ENCODE measurements at regions not wholly inside any gene's neighbourhood (a gene's known extent, or its start where the extent isn't known, plus 50 kb on each side); places are given as distances from the start of the nearest gene placed in this dataset.
"Not testable (repeated sequence)": the region's sequence is repeated elsewhere in the genome, so short reads cannot be mapped to it uniquely, and the experiment has no call there.

DNA sequence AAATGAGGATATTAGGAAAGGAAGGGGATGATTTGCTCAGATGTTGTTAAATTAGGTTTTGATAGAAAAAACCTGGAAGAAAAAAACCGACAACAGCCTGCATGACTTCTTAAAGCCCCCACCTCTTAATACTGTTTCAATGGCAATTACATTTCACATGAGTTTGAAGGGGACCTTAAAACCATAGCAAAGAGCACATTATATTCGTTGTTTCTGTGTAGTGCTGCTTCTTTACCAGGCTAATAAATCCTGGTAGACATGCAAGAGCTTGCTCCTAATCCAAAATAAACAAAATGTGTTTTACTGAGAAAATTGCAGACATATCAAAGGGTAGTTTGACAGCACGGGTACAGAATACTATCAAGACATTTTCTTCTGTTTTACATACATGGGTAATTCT lies 154.7 kb upstream of the NIPA1 start:
- H3K4me1 ChIP-seq (ENCODE audit: insufficient read depth, low read length); H3K27me3 Mint-ChIP-seq; CTCF ChIA-PET (ENCODE audit: partially characterized antibody); H3K9me3 ChIP-seq (ENCODE audit: control insufficient read depth in 1 of 2, low read length in 2 of 2); H3K4me3 Mint-ChIP-seq; H3K4me1 Mint-ChIP-seq; H3K9me3 Mint-ChIP-seq; DNase-seq; H3K27me3 ChIP-seq (ENCODE audit: insufficient read depth, low read length); H3K4me3 ChIP-seq (ENCODE audit: low read length in 2 of 2); H3K27ac ChIP-seq (ENCODE audit: low read depth, low read length); H3K27ac Mint-ChIP-seq; H3K36me3 Mint-ChIP-seq; POLR2A ChIA-PET (ENCODE audit: partially characterized antibody); H3K36me3 ChIP-seq (ENCODE audit: insufficient read depth, low read length); intact Hi-C loops (cut with micrococcal nuclease): not testable (repeated sequence)

DNA sequence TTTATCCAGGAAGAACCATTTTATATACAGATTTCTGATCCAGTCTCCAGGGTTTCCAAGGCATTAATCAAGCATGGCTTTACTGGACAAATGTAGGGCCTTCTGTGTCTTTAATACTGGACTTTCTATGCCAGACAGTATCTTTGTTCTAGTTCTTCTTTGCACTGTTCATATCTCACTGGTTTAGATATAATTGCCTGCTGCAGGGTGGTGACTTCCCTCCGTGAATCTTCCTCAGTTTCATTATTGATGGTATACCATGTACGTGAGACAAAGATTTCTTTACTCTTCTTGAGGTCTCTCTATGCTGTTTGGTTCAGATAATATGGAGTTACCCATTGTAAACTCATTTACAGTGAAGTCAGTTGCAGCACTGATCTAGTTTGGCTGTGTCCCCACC lies 146.5 kb upstream of the NIPA1 start:
- H3K27me3 Mint-ChIP-seq; DNase-seq; H3K4me3 ChIP-seq (ENCODE audit: low read length in 2 of 2); H3K4me1 ChIP-seq (ENCODE audit: insufficient read depth, low read length); H3K4me3 Mint-ChIP-seq; H3K9me3 ChIP-seq (ENCODE audit: control insufficient read depth in 1 of 2, low read length in 2 of 2); H3K36me3 Mint-ChIP-seq; CTCF ChIA-PET (ENCODE audit: partially characterized antibody); H3K27me3 ChIP-seq (ENCODE audit: insufficient read depth, low read length); H3K27ac Mint-ChIP-seq; H3K9me3 Mint-ChIP-seq; H3K36me3 ChIP-seq (ENCODE audit: insufficient read depth, low read length); intact Hi-C loops (cut with micrococcal nuclease); H3K4me1 Mint-ChIP-seq; H3K27ac ChIP-seq (ENCODE audit: low read depth, low read length); POLR2A ChIA-PET (ENCODE audit: partially characterized antibody): not testable (repeated sequence)

DNA sequence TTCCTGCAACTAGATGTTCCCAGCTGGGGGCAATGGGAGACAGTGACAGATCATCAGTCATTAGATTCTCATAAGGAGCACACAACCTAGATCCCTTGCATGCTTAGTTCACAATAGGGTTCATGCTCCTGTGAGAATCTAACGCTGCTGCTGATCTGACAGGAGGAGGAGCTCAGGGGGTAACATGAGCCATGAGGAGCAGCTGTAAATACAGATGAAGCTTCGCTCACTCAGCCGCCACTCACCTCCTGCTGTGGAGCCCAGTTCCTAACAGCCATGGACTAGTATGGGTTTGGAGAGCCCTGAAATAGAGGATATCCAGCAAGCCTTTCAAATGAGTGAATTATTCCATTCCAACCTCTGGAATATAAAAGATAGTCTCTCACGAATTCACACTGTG lies 137.0 kb upstream of the NIPA1 start:
- H3K27me3 ChIP-seq (ENCODE audit: insufficient read depth, low read length); H3K36me3 ChIP-seq (ENCODE audit: insufficient read depth, low read length); H3K9me3 Mint-ChIP-seq; DNase-seq; H3K4me3 ChIP-seq (ENCODE audit: low read length in 2 of 2); H3K4me3 Mint-ChIP-seq; H3K36me3 Mint-ChIP-seq; POLR2A ChIA-PET (ENCODE audit: partially characterized antibody); H3K27me3 Mint-ChIP-seq; H3K9me3 ChIP-seq (ENCODE audit: control insufficient read depth in 1 of 2, low read length in 2 of 2); H3K4me1 ChIP-seq (ENCODE audit: insufficient read depth, low read length); H3K27ac ChIP-seq (ENCODE audit: low read depth, low read length); H3K4me1 Mint-ChIP-seq; CTCF ChIA-PET (ENCODE audit: partially characterized antibody); H3K27ac Mint-ChIP-seq; intact Hi-C loops (cut with micrococcal nuclease): not testable (repeated sequence)

GRCh38 chr15:22651179-22651578 lies 135.3 kb upstream of the NIPA1 start:
- H3K4me3 Mint-ChIP-seq; H3K4me1 Mint-ChIP-seq; H3K27ac Mint-ChIP-seq; H3K36me3 ChIP-seq (ENCODE audit: insufficient read depth, low read length); H3K27ac ChIP-seq (ENCODE audit: low read depth, low read length); H3K4me1 ChIP-seq (ENCODE audit: insufficient read depth, low read length); CTCF ChIA-PET (ENCODE audit: partially characterized antibody); POLR2A ChIA-PET (ENCODE audit: partially characterized antibody); H3K9me3 ChIP-seq (ENCODE audit: control insufficient read depth in 1 of 2, low read length in 2 of 2); intact Hi-C loops (cut with micrococcal nuclease); DNase-seq; H3K27me3 Mint-ChIP-seq; H3K9me3 Mint-ChIP-seq; H3K27me3 ChIP-seq (ENCODE audit: insufficient read depth, low read length); H3K4me3 ChIP-seq (ENCODE audit: low read length in 2 of 2); H3K36me3 Mint-ChIP-seq: not testable (repeated sequence)

DNA sequence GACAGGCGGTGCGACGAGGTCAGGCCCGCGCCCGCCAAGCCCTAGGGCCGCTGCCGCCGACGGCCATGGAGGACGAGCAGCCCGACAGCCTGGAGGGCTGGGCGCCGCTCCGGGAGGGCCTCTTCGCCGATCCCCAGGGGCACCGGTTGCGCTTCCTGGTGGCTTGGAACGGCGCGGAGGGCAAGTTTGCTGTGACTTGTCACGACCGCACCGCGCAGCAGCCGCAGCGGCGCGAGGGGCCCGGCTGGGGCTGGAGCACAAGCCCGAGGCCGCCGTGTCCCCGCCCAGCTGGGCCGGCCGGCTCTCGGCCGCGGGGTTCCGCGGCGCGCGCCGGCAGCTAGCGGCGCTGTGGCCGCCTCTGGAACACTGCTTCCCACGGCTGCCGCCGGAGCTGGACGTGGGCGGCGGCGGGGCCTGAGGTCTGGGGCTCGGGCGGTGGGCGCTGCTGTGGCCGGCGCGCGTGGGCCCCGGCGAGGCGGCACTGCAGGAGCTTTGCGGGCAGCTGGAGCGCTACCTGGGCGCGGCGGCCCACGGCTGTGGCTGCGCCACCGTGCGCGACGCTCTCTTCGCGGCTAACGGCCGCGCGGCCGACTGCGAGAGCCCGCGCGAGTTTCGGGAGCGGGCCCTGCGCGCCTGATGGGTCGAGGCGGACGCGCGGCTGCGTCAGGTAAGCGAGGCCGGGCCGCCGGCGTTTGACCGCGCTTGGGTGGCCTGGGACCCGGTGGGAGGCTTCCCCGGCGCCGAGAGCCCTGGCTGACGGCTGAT lies 122.0 kb upstream of the NIPA1 start:
- H3K27me3 ChIP-seq (ENCODE audit: insufficient read depth, low read length); H3K4me1 ChIP-seq (ENCODE audit: insufficient read depth, low read length); POLR2A ChIA-PET (ENCODE audit: partially characterized antibody); H3K9me3 ChIP-seq (ENCODE audit: control insufficient read depth in 1 of 2, low read length in 2 of 2); H3K27me3 Mint-ChIP-seq; H3K9me3 Mint-ChIP-seq; CTCF ChIA-PET (ENCODE audit: partially characterized antibody); H3K36me3 ChIP-seq (ENCODE audit: insufficient read depth, low read length); H3K36me3 Mint-ChIP-seq: not testable (repeated sequence)
- Histone ChIP-seq H3K4me3 (ENCODE audit: low read length in 2 of 2) (peak overlapping the region in 1 of 2 donors; percentile 20), H3K27ac (ENCODE audit: low read depth, low read length) (peak overlapping the region; percentile 4)
- Mint-ChIP-seq H3K27ac (peak overlapping the region in 3 of 7 donors; percentile 24 to 81 (median 77)), H3K4me1 (peaks cover 5 to 20% (median 14%) of the 10 kb centered on the region in 4 donors), H3K4me3 (peak overlapping the region in 7 of 8 donors; percentile 86 to 96 (median 89))
- DNase-seq = peak in 4 of 5 donors; percentile 28 to 47 (median 34)
- intact Hi-C loops (cut with micrococcal nuclease) = loop anchor here (5.0 kb wide), 1 partner anchor 173 kb away; the partner anchor contains the start of gene NIPA2

GRCh38 chr15:22665059-22665702 lies 121.3 kb upstream of the NIPA1 start:
- H3K9me3 Mint-ChIP-seq; H3K4me1 ChIP-seq (ENCODE audit: insufficient read depth, low read length); CTCF ChIA-PET (ENCODE audit: partially characterized antibody); H3K27me3 Mint-ChIP-seq; POLR2A ChIA-PET (ENCODE audit: partially characterized antibody); H3K36me3 ChIP-seq (ENCODE audit: insufficient read depth, low read length); H3K27ac ChIP-seq (ENCODE audit: low read depth, low read length); H3K36me3 Mint-ChIP-seq; H3K9me3 ChIP-seq (ENCODE audit: control insufficient read depth in 1 of 2, low read length in 2 of 2); H3K27me3 ChIP-seq (ENCODE audit: insufficient read depth, low read length): not testable (repeated sequence)
- H3K27ac Mint-ChIP-seq = peak overlapping the region; percentile 81 to 96 (median 87)
- intact Hi-C loops (cut with micrococcal nuclease) = loop anchor here (5.0 kb wide), 1 partner anchor 172 kb away; the partner anchor contains the start of gene NIPA2
- peaks cover 5 to 20% (median 14%) of the 10 kb centered on the region in 4 donors for H3K4me1 Mint-ChIP-seq
- H3K4me3 ChIP-seq (ENCODE audit: low read length in 2 of 2) = peak overlapping the region; percentile 20 to 23
- peak in 4 of 5 donors; percentile 23 to 36 (median 28) for DNase-seq
- H3K4me3 Mint-ChIP-seq = peak overlapping the region; percentile 86 to 96 (median 90)

DNA sequence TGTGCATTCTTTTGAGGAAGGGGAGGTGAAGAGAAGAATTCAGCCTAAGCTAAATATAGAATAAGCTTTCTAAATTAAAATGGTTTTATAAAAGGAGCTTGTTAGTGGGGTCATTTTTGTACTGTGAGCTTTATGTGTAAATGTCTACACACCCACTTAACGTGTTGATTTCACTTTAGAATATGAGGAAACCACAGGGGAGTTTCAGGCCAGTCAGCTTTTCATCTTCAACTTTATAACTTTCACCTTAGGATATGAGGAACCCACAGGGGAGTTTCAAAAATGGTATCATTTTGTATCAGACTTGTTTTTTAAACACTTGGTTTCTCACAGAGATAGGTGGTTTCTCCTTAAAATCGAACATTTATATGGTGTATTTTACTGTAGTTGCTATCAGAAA lies 120.7 kb upstream of the NIPA1 start:
- POLR2A ChIA-PET (ENCODE audit: partially characterized antibody); H3K27ac ChIP-seq (ENCODE audit: low read depth, low read length); H3K4me1 ChIP-seq (ENCODE audit: insufficient read depth, low read length); CTCF ChIA-PET (ENCODE audit: partially characterized antibody); H3K36me3 Mint-ChIP-seq; H3K9me3 Mint-ChIP-seq; H3K9me3 ChIP-seq (ENCODE audit: control insufficient read depth in 1 of 2, low read length in 2 of 2); H3K36me3 ChIP-seq (ENCODE audit: insufficient read depth, low read length); H3K27me3 ChIP-seq (ENCODE audit: insufficient read depth, low read length); H3K27me3 Mint-ChIP-seq: not testable (repeated sequence)
- peak in 4 of 5 donors; percentile 27 to 48 (median 38) for DNase-seq
- peak overlapping the region; percentile 20 to 23 for H3K4me3 ChIP-seq (ENCODE audit: low read length in 2 of 2)
- H3K4me1 Mint-ChIP-seq = peaks cover 5 to 20% (median 14%) of the 10 kb centered on the region in 4 donors
- H3K27ac Mint-ChIP-seq = peak overlapping the region in 6 of 7 donors; percentile 81 to 96 (median 89)
- H3K4me3 Mint-ChIP-seq = peak overlapping the region; percentile 86 to 96 (median 90)
- intact Hi-C loops (cut with micrococcal nuclease) = loop anchor here (5.0 kb wide), 1 partner anchor 172 kb away; the partner anchor contains the start of gene NIPA2
